ENCODE measurements at regions not wholly inside any gene's neighbourhood (a gene's known extent, or its start where the extent isn't known, plus 50 kb on each side); places are given as distances from the start of the nearest gene placed in this dataset.

DNA sequence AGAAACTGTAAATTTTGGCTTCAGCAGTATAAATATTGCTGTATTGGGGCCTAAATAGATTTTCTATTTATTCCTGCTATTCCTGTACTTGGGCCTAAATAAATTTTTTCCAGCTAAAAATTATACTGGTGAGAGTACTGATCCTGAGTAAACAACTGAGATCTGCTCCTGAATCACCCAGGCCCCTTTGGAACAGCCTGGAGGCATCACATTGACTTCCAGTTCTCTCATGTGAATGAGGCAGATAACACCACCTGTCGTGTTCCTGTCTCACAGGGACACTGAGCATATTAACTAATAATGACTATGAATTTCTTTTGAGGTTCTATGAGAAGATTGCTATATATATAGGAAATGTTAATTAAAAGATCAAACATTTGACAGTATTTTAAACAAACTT lies 119.5 kb upstream of the PLCXD3 start:
- H3K27me3 ChIP-seq (ENCODE audit: insufficient read depth, low read depth, severe bottlenecking), result peaks cover 5% of the 10 kb centered on the region
- H3K9me3 ChIP-seq (ENCODE audit: severe bottlenecking), result no peaks in the 10 kb centered on the region
- DNase-seq, result no peak
- TF ChIP-seq, protein P1, sequence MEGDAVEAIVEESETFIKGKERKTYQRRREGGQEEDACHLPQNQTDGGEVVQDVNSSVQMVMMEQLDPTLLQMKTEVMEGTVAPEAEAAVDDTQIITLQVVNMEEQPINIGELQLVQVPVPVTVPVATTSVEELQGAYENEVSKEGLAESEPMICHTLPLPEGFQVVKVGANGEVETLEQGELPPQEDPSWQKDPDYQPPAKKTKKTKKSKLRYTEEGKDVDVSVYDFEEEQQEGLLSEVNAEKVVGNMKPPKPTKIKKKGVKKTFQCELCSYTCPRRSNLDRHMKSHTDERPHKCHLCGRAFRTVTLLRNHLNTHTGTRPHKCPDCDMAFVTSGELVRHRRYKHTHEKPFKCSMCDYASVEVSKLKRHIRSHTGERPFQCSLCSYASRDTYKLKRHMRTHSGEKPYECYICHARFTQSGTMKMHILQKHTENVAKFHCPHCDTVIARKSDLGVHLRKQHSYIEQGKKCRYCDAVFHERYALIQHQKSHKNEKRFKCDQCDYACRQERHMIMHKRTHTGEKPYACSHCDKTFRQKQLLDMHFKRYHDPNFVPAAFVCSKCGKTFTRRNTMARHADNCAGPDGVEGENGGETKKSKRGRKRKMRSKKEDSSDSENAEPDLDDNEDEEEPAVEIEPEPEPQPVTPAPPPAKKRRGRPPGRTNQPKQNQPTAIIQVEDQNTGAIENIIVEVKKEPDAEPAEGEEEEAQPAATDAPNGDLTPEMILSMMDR (IDR thresholded peaks at IDR 0.05; ENCODE audit: low read depth, low read length), result no peak
- no peak overlapping the region for H3K27ac ChIP-seq
- H3K4me3 ChIP-seq (ENCODE audit: low read depth, low read length), result no peak overlapping the region
- no peaks in the 10 kb centered on the region for H3K36me3 ChIP-seq

DNA sequence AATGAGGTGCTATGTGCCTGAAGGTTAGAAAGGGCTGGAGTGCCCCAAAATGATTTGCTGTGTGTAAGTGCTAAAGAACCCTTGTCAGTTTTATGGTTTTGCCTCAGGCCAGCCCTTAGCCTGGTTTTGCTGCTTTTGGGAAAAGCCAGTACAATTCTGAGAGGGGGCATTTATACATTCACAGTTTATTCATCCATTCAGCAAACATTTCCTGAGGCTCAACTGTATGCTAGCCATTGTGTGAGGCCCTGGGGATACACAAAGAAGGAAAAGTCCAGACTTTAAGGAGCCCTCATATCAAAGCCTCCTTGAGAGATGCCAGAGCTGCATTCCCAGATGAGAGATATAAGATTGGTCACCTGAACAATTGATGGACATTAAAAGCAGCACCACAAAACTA lies 115.2 kb upstream of the PLCXD3 start:
- Histone ChIP-seq H3K27me3 (ENCODE audit: insufficient read depth, low read depth, severe bottlenecking) (peaks cover 5% of the 10 kb centered on the region), H3K36me3 (no peaks in the 10 kb centered on the region), H3K27ac (no peak overlapping the region), H3K4me3 (ENCODE audit: low read depth, low read length) (no peak overlapping the region), H3K9me3 (ENCODE audit: severe bottlenecking) (no peaks in the 10 kb centered on the region)
- no peak for DNase-seq
- TF ChIP-seq, protein P1 (IDR thresholded peaks at IDR 0.05; ENCODE audit: low read depth, low read length), result no peak

DNA sequence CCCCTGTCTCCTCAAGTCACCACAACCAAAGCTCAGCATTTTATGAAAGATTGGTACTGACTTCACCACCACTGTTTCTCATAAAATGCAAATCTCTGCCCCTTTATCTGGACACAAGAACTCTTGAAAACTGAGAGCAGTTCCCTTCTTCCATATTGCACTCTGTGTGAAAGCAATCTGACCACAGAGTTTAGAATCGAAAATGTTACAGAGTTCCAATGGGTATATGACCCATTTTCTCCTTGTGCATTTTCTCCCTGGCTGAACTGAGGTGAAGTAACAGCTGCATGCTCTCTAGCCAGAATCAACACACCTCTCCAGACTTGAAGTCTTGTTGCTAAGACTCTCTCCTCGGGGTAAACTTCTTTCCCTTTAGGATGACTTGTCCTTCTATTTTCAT lies 111.0 kb upstream of the PLCXD3 start:
- Histone ChIP-seq H3K4me3 (ENCODE audit: low read depth, low read length) (no peak overlapping the region), H3K9me3 (ENCODE audit: severe bottlenecking) (no peaks in the 10 kb centered on the region), H3K36me3 (no peaks in the 10 kb centered on the region), H3K27me3 (ENCODE audit: insufficient read depth, low read depth, severe bottlenecking) (peaks cover 6% of the 10 kb centered on the region), H3K27ac (no peak overlapping the region)
- no peak for DNase-seq
- TF ChIP-seq, protein P1 (IDR thresholded peaks at IDR 0.05; ENCODE audit: low read depth, low read length), result no peak

DNA sequence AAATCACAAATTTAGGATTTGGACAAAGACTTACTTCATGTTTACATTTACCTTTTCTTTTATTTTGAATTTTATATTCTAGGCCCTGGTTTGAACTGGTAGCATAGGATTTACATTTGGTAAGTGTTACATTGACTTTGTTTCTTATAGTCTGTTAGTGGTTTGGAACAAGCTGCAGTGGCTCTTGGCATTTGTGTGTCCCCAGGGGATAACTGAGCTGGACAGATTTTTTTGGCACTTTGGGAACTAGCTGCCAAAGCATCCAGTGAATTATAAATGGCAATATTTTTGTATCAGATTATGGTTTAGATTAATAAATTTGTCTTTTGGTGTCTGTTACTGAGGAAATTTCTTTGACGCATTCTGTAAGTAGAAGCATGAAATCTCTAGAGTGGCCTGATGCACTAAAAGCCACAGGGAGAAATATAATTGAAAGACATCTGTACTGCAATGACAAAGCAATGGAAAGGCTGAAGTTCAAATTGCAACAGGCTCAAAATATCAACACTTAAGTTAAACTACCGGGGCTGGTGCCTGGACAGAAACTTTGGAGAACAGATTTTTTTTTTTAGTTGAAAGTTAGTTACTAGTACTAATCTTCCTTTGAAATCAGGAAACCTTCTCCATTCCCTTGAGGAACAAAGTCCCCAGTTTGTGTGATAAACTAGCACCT lies 107.6 kb upstream of the PLCXD3 start:
- DNase-seq, result no peak
- Histone ChIP-seq H3K4me3 (ENCODE audit: low read depth, low read length) (no peak overlapping the region), H3K27ac (no peak overlapping the region), H3K36me3 (no peaks in the 10 kb centered on the region), H3K27me3 (ENCODE audit: insufficient read depth, low read depth, severe bottlenecking) (peaks cover 9% of the 10 kb centered on the region), H3K9me3 (ENCODE audit: severe bottlenecking) (no peaks in the 10 kb centered on the region)
- TF ChIP-seq, protein P1 (IDR thresholded peaks at IDR 0.05; ENCODE audit: low read depth, low read length), result no peak

DNA sequence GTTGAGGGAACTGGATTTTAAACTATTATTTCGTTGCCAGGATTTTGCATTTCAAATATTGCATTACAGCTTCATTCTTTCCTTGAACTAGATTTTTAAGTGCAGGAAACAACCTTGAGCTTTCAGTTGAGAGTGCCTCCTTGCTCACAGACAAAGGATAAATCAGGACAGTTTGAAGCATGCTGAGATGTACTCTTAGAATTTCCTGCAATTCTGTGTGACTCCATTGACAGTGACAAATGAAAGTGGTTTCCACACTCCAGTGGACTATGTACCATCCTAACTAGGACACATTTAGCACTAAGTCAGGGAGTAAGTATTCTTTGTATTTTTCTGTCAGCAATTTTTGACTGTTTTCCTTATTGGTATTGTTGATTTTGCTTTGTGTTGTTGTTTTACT lies 100.0 kb upstream of the PLCXD3 start:
- no peak for DNase-seq
- peaks cover 3% of the 10 kb centered on the region for H3K27me3 ChIP-seq (ENCODE audit: insufficient read depth, low read depth, severe bottlenecking)
- TF ChIP-seq, protein P1 (IDR thresholded peaks at IDR 0.05; ENCODE audit: low read depth, low read length), result no peak

DNA sequence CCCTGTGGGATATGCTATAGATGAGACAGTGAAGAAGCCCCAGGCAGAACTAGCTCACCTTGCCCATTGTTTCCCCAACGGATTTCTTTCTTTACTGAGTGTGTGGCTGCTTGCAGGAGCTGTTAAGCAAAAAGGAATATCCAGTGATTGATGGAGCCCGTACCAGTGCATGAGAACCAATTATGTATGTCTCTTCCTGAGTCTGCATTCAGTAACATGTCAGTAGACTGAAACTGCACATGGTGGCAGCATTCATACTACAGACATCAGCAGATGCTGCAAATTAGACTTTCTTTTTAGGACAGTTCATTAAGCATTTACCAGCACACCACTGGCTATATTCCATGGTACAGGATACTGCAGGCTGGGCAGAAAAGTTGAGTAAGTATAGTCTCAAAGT lies 90.3 kb upstream of the PLCXD3 start:
- no peaks in the 10 kb centered on the region for H3K27me3 ChIP-seq (ENCODE audit: insufficient read depth, low read depth, severe bottlenecking)
- no peaks in the 10 kb centered on the region for H3K9me3 ChIP-seq (ENCODE audit: severe bottlenecking)
- DNase-seq, result no peak

More for the DNA sequence above, 100.0 kb upstream of the PLCXD3 start:
- no peak overlapping the region for H3K27ac ChIP-seq
- H3K4me3 ChIP-seq (ENCODE audit: low read depth, low read length), result no peak overlapping the region
- H3K9me3 ChIP-seq (ENCODE audit: severe bottlenecking), result peaks cover 4% of the 10 kb centered on the region
- H3K36me3 ChIP-seq, result no peaks in the 10 kb centered on the region

More for the DNA sequence above, 90.3 kb upstream of the PLCXD3 start:
- Histone ChIP-seq H3K27ac (no peak overlapping the region), H3K36me3 (no peaks in the 10 kb centered on the region), H3K4me3 (ENCODE audit: low read depth, low read length) (no peak overlapping the region)
- TF ChIP-seq, protein P1 (IDR thresholded peaks at IDR 0.05; ENCODE audit: low read depth, low read length), result no peak

Data from WERI-Rb-1 (cell line).